ENCODE measurements at regions not wholly inside any gene's neighbourhood (a gene's known extent, or its start where the extent isn't known, plus 50 kb on each side); places are given as distances from the start of the nearest gene placed in this dataset.
"Not testable (repeated sequence)": the region's sequence is repeated elsewhere in the genome, so short reads cannot be mapped to it uniquely, and the experiment has no call there.

DNA sequence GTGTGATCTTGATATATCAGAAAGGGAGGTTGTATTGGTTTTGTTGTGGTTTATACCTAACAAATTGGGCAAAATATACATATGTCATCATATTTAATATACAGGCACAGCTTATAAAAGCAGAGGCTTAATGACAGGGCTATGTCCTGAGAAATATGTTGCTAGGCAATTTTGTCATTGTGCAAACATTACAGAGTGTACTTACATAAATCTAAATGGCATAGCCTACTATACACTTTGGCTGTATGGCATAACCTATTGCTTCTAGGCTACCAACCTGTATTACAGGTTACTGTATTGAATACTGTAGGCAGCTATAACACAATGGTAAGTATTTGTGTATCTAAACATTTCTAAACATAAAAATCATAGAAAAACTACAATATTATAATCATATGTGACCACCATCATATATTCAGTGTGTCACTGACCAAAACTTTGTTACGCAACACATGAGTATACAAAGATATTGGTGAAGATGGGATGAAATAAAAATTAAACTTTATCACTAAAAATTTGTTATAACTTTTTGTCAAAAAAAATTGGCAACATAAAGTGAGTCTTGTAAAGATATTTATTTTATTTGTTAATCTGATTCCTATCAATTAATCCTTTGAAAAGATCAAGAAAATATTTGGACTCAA lies 414.0 kb upstream of the HS3ST1 start:
- no peak for DNase-seq (ENCODE audit: low read depth)

DNA sequence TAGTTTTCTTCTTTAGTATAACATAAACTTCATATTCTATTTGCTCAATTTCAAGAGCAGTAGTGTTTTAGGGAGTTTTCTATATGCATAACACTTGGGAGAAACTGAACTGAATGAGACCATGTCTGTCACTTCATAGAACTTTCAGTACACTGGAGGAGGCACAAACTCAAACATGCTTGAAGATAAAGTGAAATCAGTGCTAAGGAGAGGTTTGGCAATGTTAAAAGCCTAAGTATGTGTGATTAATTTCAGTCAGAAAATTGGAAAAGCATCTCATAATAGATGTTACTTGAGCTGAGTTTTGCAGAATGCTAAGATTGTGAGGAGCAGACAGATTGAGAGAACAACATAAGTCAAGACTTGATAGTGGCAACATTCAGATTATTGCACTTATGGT lies 411.2 kb upstream of the HS3ST1 start:
- no peak for DNase-seq (ENCODE audit: low read depth)

DNA sequence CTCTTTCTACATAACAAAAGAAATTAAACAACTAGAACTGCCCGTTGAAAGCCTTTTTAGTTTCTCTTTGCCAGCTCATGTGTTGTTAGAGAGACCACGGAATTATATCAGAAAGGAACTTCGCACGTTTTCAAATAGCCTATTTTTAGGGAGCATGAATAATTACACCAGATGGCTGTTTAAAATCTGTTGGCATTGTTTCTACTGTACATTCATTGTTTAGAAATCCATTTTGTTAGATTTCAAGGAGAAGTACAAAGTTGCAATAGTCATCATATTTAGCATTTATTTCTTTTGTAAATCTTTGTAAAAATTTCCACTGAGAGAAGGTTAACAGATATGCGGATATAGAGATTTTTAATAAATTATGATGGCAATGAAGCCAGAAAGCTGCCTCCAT lies 403.0 kb upstream of the HS3ST1 start:
- no peak for DNase-seq (ENCODE audit: low read depth)

GRCh38 chr4:11824566-11824965 lies 395.9 kb upstream of the HS3ST1 start:
- DNase-seq (ENCODE audit: low read depth) = no peak

- no peak for DNase-seq (ENCODE audit: low read depth)
These were observed 393.2 kb upstream of the HS3ST1 start for GRCh38 chr4:11821772-11822430.

GRCh38 chr4:11817088-11817487 lies 388.4 kb upstream of the HS3ST1 start:
- DNase-seq (ENCODE audit: low read depth) = no peak

DNA sequence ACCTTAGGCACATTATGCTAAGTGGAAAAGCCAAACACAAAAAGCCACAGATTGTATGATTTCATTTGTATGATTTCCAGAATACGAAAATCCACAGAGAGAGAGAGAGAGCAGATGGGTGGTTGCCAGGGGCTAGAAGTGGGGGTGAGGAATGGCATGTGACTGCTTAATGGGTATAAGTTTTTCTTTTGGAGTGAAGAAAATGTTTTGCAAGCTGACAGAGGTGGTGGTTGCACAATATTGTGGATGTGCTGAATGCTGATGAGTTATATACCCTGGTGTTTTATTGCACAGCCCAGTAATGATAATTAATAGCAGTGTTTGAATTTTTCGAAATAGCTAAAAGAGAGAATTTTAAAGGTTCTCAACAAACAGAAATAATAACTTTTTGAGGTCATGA lies 386.1 kb upstream of the HS3ST1 start:
- DNase-seq (ENCODE audit: low read depth) = no peak

DNA sequence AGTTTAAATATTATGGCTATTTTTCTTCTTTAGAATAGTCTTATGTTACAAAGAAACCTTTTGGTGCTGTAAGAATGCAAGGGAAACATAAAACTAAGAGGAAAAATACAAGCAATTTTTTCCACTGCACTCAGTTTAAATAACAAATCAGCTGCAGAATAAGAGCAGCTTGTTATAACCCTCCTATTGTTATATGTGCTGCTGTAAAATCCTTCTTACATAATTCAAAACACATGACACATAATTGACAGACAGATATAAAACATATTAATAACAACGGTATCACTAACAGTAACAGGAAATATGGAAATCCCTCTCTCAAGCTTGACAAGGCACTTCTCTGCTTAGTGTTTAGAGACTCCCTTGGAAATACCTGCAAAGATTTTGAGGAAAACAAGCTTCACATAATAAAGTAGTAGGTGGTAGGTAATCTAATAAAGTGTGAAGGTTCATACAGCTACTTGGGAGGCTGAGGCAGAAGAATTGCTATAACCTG lies 385.3 kb upstream of the HS3ST1 start:
- DNase-seq (ENCODE audit: low read depth) = no peak

DNA sequence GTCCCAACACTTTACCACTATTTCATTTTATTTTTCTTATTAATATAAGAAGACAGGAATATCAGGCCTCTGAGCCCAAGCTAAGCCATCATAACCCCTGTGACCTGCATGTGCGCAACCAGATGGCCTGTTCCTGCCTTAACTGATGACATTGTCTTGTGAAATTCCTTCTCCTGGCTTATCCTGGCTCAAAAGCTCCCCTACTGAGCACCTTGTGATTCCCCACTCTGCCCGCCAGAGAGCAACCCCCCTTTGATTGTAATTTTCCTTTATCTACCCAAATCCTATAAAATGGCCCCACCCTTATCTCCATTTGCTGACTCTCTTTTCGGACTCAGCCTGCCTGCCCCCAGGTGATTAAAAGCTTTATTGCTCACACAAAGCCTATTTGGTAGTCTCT lies 382.8 kb upstream of the HS3ST1 start:
- DNase-seq (ENCODE audit: low read depth) = not testable (repeated sequence)

GRCh38 chr4:11805842-11806241 lies 377.1 kb upstream of the HS3ST1 start:
- no peak for DNase-seq (ENCODE audit: low read depth)

DNA sequence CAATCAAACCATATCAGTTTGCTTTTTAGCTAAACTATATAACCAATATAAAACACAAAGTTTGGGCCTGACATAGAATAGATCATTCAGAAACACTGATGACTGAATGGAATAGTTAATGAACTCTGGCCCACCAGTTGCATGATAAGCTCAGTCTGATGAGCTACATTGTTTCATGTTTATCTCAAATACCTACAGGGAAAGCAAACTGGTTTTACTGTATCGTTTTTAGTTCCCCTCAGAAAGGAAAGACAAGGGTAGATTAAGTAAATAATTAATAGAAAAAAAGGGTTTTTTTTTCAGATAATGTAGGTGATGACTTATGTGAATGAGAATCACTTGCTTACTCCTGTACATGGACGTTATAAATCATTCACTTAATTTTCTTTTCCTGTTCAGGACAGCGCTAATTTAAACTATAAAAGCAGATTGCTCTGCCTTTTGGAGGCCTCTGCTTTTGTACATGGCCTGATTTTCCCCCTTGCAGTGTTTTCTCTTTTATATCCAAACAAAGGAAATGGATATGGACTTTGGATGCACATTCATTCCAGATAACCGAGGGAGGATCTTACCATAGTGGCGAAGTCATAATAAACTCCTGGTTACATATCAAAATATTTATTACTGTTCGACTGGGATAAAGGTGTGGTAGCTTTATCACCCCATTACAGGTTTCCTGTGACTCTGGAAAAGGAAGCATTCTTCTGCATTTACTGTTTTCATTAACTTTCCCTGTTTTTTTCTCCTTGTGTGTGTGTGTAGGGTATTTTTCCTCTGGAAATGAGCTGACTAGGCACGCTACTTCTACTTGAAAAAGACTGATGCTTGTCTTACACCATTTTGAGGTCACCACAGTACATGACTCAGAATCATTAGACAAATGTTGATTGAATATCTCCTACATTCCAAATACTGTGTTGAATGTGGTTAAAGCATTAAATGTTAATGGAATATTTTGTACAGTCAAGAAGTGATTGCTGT lies 373.1 kb upstream of the HS3ST1 start:
- no peak for DNase-seq (ENCODE audit: low read depth)

- DNase-seq (ENCODE audit: low read depth) = no peak
These were observed 370.5 kb upstream of the HS3ST1 start for GRCh38 chr4:11799196-11799595.

- no peak for DNase-seq (ENCODE audit: low read depth)
These were observed 363.1 kb upstream of the HS3ST1 start for GRCh38 chr4:11791797-11792196.

DNA sequence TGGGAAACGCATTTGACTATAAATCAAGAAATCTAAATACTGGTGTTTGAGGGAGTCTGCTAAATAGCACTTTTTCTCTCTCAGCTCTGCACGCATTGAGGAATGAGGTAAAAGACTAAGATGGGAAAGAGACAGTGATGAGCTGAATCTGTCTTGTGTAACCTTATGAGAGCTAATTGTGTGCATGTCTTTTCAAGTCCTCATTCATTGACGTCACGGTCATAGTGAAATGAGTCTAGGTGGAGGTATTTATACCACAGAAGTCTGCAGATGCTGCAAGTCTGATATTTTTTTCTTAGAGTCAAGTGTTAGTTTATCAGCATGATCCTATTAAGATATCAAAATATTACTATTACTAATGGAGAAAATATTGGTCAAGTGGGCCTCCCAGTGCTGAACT lies 361.5 kb upstream of the HS3ST1 start:
- DNase-seq (ENCODE audit: low read depth) = no peak

DNA sequence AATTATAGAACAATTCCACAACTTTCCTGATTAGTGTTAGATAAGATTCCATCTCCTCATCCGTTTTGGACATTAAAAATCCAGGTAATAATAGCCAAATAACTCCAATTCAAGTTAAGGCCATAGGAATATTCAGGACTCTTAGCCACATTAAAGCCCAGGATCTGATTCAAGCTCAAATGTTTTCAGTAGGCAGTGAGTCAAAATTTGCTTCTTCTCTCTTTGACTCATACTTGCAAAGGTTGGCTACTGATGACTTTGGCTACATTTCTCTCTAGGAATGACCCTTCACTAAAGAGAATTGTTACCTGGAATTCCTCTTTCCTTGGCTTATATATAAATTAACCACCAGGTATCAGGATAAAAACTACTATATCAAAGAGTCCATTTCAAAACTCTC lies 354.9 kb upstream of the HS3ST1 start:
- DNase-seq (ENCODE audit: low read depth) = no peak

DNA sequence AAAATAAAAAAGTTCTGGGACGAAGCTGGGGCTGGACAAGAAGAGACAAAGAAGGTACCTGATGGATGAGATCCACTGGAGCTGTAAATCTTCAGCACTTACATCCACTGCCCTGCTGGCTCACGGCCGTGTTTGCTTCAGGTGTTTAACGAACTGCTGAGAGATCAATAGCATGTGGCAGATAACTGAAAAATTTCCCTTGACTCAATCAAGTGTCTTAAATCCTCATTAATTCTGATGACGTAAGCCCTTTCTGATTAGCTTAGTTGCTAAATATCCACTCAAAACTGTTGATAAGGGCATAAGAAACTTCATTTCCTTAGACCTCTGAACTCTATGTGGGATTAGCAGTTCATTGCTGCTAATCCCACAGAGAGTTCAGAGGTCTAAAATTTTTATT lies 354.2 kb upstream of the HS3ST1 start:
- DNase-seq (ENCODE audit: low read depth) = no peak

GRCh38 chr4:11777447-11777846 lies 348.8 kb upstream of the HS3ST1 start:
- no peak for DNase-seq (ENCODE audit: low read depth)

GRCh38 chr4:11774346-11774745 lies 345.7 kb upstream of the HS3ST1 start:
- no peak for DNase-seq (ENCODE audit: low read depth)

DNA sequence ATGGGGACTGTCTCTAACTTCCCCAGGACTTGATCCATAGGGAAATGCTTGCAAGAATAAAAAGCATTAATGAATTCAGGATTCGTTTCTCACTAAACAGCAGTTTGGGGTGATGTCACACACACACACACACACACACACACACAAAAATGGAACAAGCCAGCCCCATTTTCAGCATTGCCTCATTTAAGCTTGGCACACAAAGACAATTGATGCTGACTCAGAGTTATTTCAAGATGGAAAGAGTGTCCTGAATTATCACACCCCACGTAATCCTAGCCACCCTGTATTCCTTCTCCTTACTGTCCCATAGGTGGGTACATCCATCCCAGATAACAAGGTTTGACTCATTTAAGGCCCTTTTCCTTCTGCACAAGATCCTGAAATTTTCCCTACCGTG lies 345.1 kb upstream of the HS3ST1 start:
- DNase-seq (ENCODE audit: low read depth) = no peak

- no peak for DNase-seq (ENCODE audit: low read depth)
These were observed 340.7 kb upstream of the HS3ST1 start for GRCh38 chr4:11769434-11769833.

DNA sequence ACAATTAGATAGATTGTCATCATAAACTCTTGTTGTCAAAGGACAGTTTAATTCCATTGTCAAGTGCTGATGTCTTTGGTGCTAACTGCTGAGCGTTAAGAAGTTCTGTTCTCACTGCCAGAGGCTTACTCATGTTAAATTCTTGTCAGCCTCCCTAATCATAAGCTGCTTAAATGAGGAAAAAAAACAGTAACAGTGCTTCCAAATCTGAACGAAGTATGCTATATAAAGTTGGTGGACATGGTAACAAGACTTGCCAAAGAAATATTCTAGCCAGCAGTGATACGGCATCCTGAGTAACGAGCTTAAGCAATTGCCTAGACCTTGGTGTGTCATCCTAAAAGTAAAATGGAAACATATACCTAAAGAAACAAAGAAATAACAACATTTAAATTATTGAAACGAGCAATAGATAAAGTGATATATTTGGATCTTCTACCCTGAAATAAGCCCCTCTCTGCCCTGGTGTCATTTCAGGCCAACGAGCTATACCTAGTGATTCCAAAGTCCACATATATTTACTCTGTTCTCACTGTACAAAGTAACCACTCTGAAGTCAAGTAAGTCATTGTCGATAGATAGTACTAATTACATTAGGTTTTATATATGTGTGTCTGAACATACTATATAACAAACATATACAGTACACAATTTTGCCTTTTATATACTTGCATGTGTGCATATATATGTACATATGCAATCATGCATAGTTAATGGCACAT lies 339.7 kb upstream of the HS3ST1 start:
- no peak for DNase-seq (ENCODE audit: low read depth)

DNA sequence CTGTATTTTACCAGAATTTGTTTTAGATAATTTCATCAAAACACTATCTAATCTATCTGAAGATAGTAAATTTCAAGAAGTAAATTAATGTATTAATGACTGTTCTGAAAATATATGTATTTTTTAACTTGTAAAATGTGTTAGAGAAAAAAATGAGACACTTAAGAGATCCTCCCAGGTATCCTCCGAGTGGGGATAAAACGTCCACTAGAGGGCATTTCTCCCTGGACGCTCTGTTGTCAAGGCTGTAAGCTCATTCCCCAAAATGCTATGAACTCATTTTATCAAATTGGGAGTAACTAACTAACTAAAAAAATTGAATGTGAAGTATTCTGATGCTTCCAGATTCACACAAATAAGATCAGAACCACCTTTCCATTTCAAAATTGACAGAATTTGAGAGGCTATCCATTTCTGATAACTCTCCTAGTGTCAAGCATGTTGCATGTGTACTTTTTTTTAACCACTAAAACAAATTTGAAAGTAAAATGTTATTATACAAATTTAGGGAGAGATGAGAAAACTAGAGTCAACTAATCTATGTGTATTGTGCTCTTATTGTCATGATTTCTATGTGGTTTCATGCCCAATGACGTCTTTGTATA lies 337.3 kb upstream of the HS3ST1 start:
- no peak for DNase-seq (ENCODE audit: low read depth)
